DOHH2 (cell line): ENCODE measurements at regions not wholly inside any gene's neighbourhood (a gene's known extent, or its start where the extent isn't known, plus 50 kb on each side); places are given as distances from the start of the nearest gene placed in this dataset.

ENCODE experiments used
- H3F3A ChIP-seq: fragments of 200-600 bp; sonication (generic), shearing (Covaris generic); 2 replicates; pipeline ENCODE4 v1.6.0; 2016; ENCODE audit warnings: antibody characterized with exemption, mild to moderate bottlenecking; ENCODE audit not compliant: control insufficient read depth, insufficient read depth
- H3K27ac ChIP-seq: fragments of 200-600 bp; sonication (generic); 2 replicates; pipeline ENCODE4 v1.5.1; 2014; ENCODE audit warnings: low read depth, mild to moderate bottlenecking, low read length, moderate library complexity
- H3K27me3 ChIP-seq: fragments of 200-600 bp; sonication (generic); 2 replicates; pipeline ENCODE4 v1.6.1; 2014; ENCODE audit warnings: mild to moderate bottlenecking, low read length, mixed read lengths; ENCODE audit not compliant: control insufficient read depth
- H3K36me3 ChIP-seq: fragments of 200-600 bp; sonication (generic); 2 replicates; pipeline ENCODE4 v1.6.1; 2014; ENCODE audit warnings: mild to moderate bottlenecking, low read length, moderate library complexity, mixed read lengths; ENCODE audit not compliant: control insufficient read depth
- H3K4me1 ChIP-seq: fragments of 200-600 bp; sonication (generic); 2 replicates; pipeline ENCODE4 v1.6.1; 2014; ENCODE audit warnings: mild to moderate bottlenecking, low read length, mixed read lengths; ENCODE audit not compliant: control insufficient read depth
- H3K4me2 ChIP-seq: fragments of 200-600 bp; sonication (generic); 2 replicates; pipeline ENCODE4 v1.6.0; 2014; ENCODE audit warnings: mild to moderate bottlenecking, low read length, moderate library complexity
- H3K4me3 ChIP-seq: fragments of 200-600 bp; sonication (generic); 2 replicates; pipeline ENCODE4 v1.5.1; 2014; ENCODE audit warnings: mild to moderate bottlenecking, low read length, mixed read lengths
- H3K79me2 ChIP-seq: fragments of 200-600 bp; sonication (generic); 2 replicates; pipeline ENCODE4 v1.6.1; 2014; ENCODE audit warnings: mild to moderate bottlenecking, low read length, mixed read lengths; ENCODE audit not compliant: control insufficient read depth
- H3K9me2 ChIP-seq: fragments of 200-600 bp; sonication (generic); replicated peaks from 2 replicates; pipeline ENCODE4 v1.6.1; 2014; ENCODE audit warnings: mild to moderate bottlenecking, low read length, mixed read lengths; ENCODE audit not compliant: control insufficient read depth
- H3K9me3 ChIP-seq: fragments of 200-600 bp; sonication (generic); 2 replicates; pipeline ENCODE4 v1.6.1; 2014; ENCODE audit warnings: antibody characterized with exemption, low read length, mixed read lengths; ENCODE audit not compliant: control insufficient read depth, insufficient read depth
- H4K20me1 ChIP-seq: fragments of 200-600 bp; sonication (generic); 2 replicates; pipeline ENCODE4 v1.6.0; 2014; ENCODE audit warnings: low read depth, mild to moderate bottlenecking, antibody characterized with exemption, low read length, moderate library complexity; ENCODE audit not compliant: control insufficient read depth, insufficient read depth
- CTCF ChIP-seq: fragments of 200-600 bp; sonication (generic); IDR thresholded peaks from one replicate; pipeline ENCODE4 v1.5.1; 2014; ENCODE audit warnings: antibody characterized with exemption, mild to moderate bottlenecking, low read depth, low read length; ENCODE audit not compliant: poor library complexity, severe bottlenecking
- EZH2phosphoT487 ChIP-seq: fragments of 200-600 bp; sonication (generic); IDR thresholded peaks from 2 replicates; pipeline ENCODE4 v1.6.1; 2017; ENCODE audit warnings: borderline replicate concordance, mild to moderate bottlenecking, antibody characterized with exemption, low read length, moderate library complexity, mixed read lengths

- H3K36me3 ChIP-seq, result no peaks in the 10 kb centered on the region
- H3K4me3 ChIP-seq, result no peak overlapping the region
- H4K20me1 ChIP-seq, result no peaks in the 10 kb centered on the region
- H3K27ac ChIP-seq, result no peak overlapping the region
- no peaks in the 10 kb centered on the region for H3K4me1 ChIP-seq
- no peaks in the 10 kb centered on the region for H3K9me2 ChIP-seq
- TF ChIP-seq EZH2phosphoT487, result no peak
- no peaks in the 10 kb centered on the region for H3F3A ChIP-seq
- H3K4me2 ChIP-seq, result no peak overlapping the region
- no peaks in the 10 kb centered on the region for H3K79me2 ChIP-seq
- no peaks in the 10 kb centered on the region for H3K27me3 ChIP-seq
- no peaks in the 10 kb centered on the region for H3K9me3 ChIP-seq
Observed at GRCh38 chr2:176967911-176968450, 244.6 kb upstream of the HNRNPA3 start.

GRCh38 chr2:176969642-176970359 is 242.8 kb upstream of the HNRNPA3 start:
- no peaks in the 10 kb centered on the region for H3K4me1 ChIP-seq
- no peak overlapping the region for H3K4me3 ChIP-seq
- no peaks in the 10 kb centered on the region for H3K79me2 ChIP-seq
- no peaks in the 10 kb centered on the region for H3K27me3 ChIP-seq
- no peaks in the 10 kb centered on the region for H3K36me3 ChIP-seq
- H3K9me3 ChIP-seq, result no peaks in the 10 kb centered on the region
- TF ChIP-seq CTCF (no peak), EZH2phosphoT487 (no peak)
- no peak overlapping the region for H3K27ac ChIP-seq
- H3K9me2 ChIP-seq, result no peaks in the 10 kb centered on the region
- H4K20me1 ChIP-seq, result no peaks in the 10 kb centered on the region
- no peaks in the 10 kb centered on the region for H3F3A ChIP-seq
- H3K4me2 ChIP-seq, result no peak overlapping the region

- Histone ChIP-seq H3K36me3 (no peaks in the 10 kb centered on the region), H3K4me2 (no peak overlapping the region), H3K27ac (no peak overlapping the region), H3F3A (no peaks in the 10 kb centered on the region), H3K4me1 (no peaks in the 10 kb centered on the region), H3K4me3 (no peak overlapping the region), H4K20me1 (no peaks in the 10 kb centered on the region), H3K9me3 (no peaks in the 10 kb centered on the region), H3K79me2 (no peaks in the 10 kb centered on the region), H3K27me3 (no peaks in the 10 kb centered on the region), H3K9me2 (no peaks in the 10 kb centered on the region)
- no peak for TF ChIP-seq EZH2phosphoT487
- TF ChIP-seq CTCF, result no peak
Observed at GRCh38 chr2:176976736-176977685, 235.6 kb upstream of the HNRNPA3 start.
